HG02610 (cell line): ENCODE measurements at regions not wholly inside any gene's neighbourhood (a gene's known extent, or its start where the extent isn't known, plus 50 kb on each side); places are given as distances from the start of the nearest gene placed in this dataset.

Experiments
- ATAC-seq: cut with Tn5 transposase; IDR thresholded peaks from one replicate; pipeline ENCODE4 v1.9.1; 2021; ENCODE audit warnings: mild to moderate bottlenecking, moderate library complexity; ENCODE audit not compliant: unreplicated experiment

DNA sequence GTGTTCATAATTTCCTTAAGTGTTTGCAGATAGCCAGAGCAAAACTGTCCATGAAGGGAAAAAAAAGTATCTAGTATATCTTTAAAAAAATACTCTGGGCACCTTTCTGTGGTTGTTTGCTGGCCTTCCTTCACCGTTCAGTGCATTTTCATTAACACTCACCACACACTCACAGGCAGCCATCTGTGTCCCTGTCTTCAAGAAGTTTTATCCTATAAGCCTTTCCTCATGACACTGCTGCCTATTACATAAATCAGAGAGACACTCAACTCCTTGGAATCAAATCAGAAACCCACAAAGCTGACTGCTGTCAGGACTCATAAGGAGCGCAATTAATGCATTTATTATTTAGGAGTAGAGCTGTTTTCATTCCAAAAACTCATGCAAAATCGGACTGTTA, 1720.2 kb downstream of the PCDH7 start:
- ATAC-seq, result no peak

- ATAC-seq, result no peak
Observed at GRCh38 chr4:32454482-32454881, 1734.3 kb downstream of the PCDH7 start.

- no peak for ATAC-seq
Observed at GRCh38 chr4:32455231-32455630, 1735.1 kb downstream of the PCDH7 start.

GRCh38 chr4:32460972-32461371, 1740.8 kb downstream of the PCDH7 start:
- no peak for ATAC-seq

GRCh38 chr4:32462944-32463343, 1742.8 kb downstream of the PCDH7 start:
- ATAC-seq, result no peak

DNA sequence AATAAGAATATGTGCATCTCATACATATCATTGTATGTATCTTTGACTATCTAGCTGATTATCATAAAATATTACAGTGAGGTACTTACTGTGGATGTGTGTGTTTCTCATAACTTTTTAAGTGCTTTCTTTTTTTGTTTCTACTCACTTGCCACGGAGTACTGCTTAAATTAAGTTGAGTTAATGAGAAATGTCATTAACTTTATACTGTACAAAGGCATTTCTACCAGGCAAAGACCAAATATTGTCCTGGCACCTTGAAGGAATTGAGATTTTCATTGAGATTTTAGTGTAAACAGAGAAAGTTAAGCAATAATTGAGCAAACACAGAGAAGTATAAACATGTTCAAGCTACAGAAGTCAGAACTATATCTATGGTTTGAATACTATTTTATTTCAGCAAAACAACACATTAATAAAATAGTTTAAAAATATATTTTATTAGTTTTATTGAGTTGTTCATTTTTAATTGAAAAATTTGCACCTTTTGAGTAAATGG, 1750.0 kb downstream of the PCDH7 start:
- no peak for ATAC-seq

- ATAC-seq, result no peak
Observed at GRCh38 chr4:32472918-32473317, 1752.7 kb downstream of the PCDH7 start.

DNA sequence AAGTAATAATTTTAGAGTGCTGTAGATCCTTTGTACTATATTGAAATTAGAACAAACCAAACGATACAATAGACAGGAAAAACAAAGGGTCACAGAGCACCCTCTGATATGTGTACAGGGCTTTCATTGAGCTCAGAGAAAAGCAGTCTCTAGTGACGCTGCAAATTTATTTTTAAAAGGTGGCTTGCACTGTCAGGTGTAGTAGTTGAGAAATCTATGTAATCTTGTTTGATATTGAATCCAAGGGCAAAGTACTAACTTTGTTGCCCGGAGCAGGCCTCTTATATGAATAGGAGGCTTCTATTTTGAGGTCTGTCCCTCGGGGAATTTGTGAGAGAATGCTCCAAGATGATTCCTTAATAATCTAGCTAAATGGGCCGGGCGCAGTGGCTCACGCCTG, 1755.5 kb downstream of the PCDH7 start:
- ATAC-seq, result no peak

- no peak for ATAC-seq
Observed at GRCh38 chr4:32477518-32477917, 1757.3 kb downstream of the PCDH7 start.

DNA sequence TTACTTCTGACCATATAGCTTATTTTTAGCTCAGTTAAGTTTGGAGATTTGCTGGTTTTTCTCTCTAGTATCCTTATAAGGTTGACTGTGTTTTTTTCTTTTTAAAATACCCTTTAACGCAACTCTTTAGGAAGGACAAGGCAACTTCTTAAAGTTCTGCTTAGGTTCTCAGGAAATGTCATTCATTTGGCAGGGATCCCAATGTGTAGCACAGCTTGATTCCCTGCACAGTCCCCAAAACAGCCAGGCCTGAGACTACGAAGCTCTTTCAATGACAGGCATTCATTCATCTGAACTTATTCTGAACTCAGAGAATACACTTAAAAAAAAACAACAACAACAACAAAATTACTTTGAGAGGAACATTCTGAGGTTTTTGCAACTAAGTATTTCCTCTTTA, 1765.8 kb downstream of the PCDH7 start:
- ATAC-seq, result no peak

GRCh38 chr4:32488690-32489089, 1768.5 kb downstream of the PCDH7 start:
- no peak for ATAC-seq

- ATAC-seq, result no peak
Observed at GRCh38 chr4:32499171-32499570, 1779.0 kb downstream of the PCDH7 start.

DNA sequence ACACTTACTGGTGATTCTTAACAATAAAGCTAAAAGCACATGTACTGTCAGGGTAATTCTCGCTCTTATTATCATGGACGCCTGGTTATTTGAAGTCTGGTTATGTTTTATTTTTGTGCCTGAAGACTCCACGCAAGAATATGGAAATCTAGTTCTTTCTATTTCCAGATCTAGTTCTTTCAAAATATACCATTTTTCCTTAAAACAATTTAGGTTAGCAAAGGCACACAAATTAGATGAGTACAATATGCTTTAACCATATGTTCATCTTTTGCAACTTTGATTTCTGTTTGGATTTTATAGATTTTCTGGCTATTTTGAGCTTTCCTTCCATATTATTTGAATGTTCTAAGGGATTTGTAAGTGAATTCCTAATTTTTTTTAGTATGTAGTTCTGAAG, 1783.1 kb downstream of the PCDH7 start:
- ATAC-seq, result no peak

DNA sequence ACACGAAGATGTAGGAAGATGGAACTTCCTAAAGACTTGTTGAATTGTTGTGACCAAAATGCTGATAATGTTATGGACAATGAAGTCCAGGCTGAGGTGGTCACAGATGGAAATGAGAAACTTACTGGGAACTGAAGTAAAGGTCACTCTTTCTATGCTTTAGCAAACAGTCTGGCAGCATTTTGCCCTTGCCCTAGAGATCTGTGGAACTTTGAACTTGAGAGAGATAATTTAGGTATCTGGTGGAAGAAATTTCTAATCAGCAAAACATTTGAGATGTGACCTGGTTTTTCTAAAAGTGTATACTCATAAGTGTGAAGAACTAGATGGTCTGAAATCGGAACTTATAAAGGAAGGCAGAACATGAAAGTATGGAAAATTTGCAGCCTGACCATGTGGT, 1785.9 kb downstream of the PCDH7 start:
- no peak for ATAC-seq

DNA sequence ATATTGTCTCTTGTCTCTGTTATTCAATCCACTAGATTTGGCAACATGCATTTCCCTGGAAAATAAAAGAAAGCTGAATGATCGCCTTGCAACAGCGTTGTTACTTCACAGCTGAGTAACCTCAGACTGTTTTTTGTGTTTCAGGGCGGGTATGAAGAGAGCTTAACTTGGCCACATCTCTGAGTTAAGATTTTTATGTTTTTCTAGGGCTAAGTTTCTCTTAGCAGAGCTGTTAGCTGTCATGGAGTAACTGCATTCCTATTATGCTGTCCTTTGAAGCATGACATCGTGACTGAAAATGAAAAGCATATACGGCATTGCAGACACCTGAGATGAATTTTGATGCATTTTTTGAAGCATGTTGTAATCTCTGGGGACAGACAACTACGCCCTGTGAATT, 1798.9 kb downstream of the PCDH7 start:
- ATAC-seq, result no peak

- ATAC-seq, result peak; percentile 59
Observed at GRCh38 chr4:32525420-32525819, 1805.3 kb downstream of the PCDH7 start.

GRCh38 chr4:32544846-32545245, 1824.7 kb downstream of the PCDH7 start:
- ATAC-seq, result no peak

DNA sequence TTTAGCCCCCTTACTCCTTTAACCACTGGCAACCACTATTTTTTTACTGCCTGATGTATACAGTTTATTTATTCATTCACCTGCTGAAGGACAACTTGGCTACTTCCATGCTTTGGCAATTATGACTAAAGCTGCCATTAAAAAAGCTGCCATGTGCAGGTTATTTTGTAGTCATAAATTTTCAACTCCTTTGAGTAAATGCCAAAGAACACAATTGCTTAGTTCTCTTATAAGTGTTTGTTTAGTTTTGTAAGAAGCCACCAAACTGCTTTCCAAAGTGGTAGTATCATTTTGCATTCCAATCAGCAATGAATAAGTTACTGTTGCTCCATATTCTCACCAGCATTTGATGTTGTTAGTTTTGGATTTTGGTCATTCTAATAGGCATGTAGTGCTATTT, 1831.8 kb downstream of the PCDH7 start:
- ATAC-seq, result no peak

DNA sequence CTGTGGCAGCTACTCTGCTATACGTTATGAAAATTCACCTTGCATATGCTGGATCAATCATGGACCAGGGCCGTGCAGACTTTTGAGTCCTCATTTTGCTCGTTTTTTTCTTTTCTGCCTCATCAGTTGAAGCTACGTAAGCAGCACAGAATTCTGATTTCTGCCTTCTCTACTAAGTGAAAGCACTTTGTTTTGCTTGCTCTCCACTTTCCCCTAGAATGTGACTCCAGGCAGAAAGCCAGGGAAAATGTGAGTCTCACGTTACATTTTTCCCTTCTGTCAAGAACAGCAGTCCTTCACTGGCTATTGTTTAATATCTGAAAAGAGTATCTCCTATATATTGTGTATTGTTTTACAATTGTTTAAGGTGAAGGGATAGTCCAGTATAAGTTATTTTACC, 1840.1 kb downstream of the PCDH7 start:
- no peak for ATAC-seq

DNA sequence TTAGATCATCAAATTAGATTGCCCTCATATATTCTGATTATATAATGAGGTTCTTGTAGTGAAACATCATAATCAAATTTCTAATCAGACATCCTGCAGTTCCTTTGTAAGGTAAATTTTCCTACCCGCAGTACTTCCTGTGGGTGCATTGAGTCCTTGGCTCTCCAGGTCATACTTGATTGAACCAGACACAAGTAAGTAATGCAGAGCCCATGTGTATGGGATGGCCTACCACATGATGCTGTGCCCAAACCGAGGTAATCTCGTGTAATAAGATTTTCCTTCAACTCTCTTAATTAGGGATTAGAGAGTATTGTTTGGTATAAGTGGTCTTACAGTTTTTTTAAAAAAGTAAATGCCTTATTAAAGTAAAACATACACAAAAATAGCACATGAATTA, 1841.8 kb downstream of the PCDH7 start:
- ATAC-seq, result no peak

DNA sequence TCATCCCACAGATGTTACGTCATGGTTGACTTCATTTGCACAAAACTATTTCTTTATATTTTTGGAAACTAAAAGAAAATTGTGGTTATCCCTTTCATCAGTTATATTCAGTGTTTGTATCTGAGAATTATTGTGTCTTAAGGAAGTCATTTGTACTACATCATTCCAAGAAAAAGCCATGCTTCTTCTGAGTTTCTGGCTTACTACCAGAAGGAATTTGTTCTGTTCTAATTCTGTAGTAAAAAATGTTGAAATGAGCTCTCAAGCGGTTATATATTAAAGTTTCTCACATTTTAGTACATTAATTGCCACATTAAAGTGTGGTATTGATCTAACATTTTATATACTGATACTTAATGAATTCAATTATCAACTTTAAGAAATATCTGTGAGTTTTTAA, 1844.5 kb downstream of the PCDH7 start:
- ATAC-seq, result no peak

GRCh38 chr4:32569861-32570260, 1849.7 kb downstream of the PCDH7 start:
- peak; percentile 85 for ATAC-seq

DNA sequence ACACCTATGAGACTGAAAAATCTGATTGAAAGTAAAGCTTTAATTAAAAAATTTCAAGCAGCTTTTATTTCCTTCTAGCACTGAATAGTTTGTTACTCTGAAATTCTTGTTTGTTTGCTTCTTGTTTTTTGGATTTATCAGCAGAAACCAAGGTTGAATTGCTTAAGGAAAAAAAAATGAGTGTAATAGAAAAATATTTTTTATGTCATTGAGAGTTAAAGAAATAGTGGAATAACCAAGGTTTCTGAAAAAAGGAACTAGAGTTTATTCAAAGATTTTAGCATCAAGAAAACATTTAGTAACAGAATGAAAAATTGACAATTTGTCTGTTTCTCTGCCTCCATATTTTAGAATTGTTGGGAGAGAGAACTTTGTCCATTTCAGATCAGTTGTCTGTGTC, 1852.2 kb downstream of the PCDH7 start:
- no peak for ATAC-seq

DNA sequence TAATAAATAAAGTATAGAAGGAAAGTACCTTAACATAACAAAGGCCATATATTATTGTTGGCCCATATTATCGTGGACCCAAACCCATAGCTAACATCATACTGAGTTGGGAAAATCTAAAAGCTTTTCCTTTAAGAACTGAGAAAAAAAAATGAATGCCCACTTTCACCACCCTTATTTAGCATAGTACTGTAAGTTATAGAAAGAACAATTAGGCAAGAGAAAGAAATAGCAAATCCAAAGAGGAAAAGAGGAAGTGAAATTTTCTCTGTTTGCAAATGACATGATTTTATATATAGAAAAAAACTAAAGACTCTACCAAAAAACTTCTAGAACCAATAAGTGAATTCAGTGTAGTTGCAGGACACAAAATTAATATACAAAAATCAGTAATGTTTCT, 1854.6 kb downstream of the PCDH7 start:
- ATAC-seq, result no peak
